Occipital lobe (tissue), 1 donor: ENCODE measurements at regions not wholly inside any gene's neighbourhood (a gene's known extent, or its start where the extent isn't known, plus 50 kb on each side); places are given as distances from the start of the nearest gene placed in this dataset.

Source experiments
- DNase-seq: peaks from one replicate; lab custom pipeline; 2025; lab: John Stamatoyannopoulos, UW

- DNase-seq = no peak
Measured at GRCh38 chr13:106752584-106753170, 184.7 kb upstream of the ARGLU1 start.

DNA sequence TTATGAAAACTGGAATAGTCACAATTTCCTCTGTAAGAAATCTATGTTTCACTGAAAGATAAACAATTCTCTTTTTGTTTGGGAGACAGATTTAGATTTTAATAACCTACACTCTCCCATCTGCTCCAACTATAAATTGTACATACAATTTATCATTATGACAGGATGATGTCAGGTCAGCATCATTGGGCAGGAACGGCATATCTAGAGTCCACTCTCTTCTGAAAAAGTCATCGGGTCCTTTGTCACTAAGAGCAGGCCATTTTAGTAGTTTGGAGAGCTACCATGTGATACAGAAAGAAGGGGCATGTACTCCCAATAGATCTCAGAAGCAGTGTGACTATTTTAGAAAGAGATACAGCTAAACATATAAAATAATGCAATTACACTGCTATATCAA is 180.8 kb upstream of the ARGLU1 start:
- DNase-seq = no peak

- DNase-seq = no peak
Measured at GRCh38 chr13:106744516-106744915, 176.6 kb upstream of the ARGLU1 start.

- DNase-seq = no peak
Measured at GRCh38 chr13:106738186-106738678, 170.3 kb upstream of the ARGLU1 start.

GRCh38 chr13:106736941-106737340 is 169.0 kb upstream of the ARGLU1 start:
- no peak for DNase-seq

DNA sequence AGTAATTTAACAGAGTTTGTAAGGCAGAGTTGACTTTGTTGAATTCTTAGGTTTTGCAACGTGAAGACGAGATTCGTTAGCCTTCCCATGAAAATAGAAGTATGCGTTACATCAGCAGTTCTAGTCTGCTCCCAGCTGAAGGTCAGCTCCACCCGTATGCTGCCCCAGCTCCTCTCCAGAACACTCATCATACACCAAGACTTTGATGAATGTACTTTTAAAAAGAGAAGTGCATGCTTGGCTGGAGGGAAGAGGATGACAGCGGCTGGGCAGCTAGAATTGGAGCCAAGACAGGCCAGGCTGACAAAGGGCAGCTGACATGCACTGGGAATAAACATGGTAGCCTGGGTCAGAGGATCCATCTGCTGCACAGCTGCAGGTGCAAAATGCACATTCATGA is 166.3 kb upstream of the ARGLU1 start:
- no peak for DNase-seq

DNA sequence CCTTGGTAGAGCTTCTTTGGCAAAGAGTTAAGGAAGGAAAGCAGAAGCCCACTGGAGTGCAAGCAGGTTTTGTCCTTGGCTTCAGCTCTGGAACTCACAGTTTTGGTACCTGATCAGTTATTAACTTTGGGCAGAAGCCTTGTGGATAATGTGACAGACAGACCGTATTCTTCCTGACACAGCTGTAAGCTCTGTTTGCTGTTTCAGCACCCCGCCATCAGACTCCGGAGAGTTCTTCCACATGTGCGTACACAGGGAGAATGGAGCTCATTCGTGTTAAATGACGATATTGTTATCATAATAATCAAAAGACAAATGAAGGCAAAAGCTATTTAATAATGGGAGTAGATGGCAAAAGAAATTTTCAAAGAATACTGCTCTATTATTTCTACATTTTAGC is 155.1 kb upstream of the ARGLU1 start:
- DNase-seq = no peak

DNA sequence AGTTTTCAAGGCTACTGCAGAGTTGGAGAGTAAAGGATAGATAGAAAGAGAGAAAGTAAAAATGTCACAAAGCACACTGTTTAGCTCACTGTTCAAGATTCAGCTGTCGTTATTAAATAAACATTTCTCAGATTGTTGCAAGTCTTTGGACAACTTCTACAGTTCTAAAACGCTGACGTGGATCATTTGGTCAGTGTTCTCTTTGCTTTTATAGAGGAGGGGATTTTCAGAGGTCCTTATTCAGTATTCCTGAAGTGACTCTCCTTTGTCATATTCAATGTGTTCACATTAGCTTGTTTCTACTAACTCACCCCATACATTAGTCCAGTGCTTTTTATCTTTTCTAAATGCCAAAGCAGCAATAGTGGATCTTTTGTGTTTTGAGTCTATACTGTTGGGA is 154.7 kb upstream of the ARGLU1 start:
- no peak for DNase-seq

GRCh38 chr13:106721599-106721998 is 153.7 kb upstream of the ARGLU1 start:
- DNase-seq = no peak

DNA sequence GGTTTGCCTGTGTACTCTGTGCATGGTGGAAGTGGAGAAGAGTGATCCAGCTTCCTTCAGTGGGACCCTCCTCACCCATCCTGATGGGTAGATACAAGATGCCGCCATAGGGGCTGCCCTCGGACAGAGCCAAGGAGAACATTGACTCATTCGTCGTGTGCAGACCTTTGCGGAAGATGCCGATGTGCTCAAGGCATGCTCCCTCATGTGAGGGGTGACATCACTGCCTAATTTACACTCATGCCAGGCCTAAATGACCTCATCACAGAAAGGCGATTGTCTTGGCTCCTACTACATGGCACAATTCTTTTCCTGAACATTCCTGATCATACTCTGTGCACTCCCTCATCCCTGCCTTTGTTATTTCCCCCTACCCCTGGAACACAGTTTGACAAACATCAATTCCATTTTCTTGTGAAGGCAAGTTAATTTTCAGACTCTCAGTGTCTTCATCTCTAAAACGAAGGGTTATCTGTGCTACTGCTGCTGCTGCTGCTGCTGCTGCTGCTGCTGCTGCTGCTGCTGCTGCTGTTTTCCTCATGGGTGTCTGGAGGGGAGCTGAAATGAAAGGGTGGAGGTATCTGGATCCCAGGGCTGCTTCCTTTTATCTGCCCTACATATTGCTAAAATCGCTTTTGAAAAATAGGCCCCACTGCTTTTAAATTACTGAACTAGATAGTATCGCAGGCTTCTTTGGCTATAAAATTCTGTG is 146.5 kb upstream of the ARGLU1 start:
- no peak for DNase-seq

- DNase-seq = no peak
Measured at GRCh38 chr13:106712381-106712780, 144.4 kb upstream of the ARGLU1 start.

- DNase-seq = no peak
Measured at GRCh38 chr13:106710266-106710665, 142.3 kb upstream of the ARGLU1 start.

DNA sequence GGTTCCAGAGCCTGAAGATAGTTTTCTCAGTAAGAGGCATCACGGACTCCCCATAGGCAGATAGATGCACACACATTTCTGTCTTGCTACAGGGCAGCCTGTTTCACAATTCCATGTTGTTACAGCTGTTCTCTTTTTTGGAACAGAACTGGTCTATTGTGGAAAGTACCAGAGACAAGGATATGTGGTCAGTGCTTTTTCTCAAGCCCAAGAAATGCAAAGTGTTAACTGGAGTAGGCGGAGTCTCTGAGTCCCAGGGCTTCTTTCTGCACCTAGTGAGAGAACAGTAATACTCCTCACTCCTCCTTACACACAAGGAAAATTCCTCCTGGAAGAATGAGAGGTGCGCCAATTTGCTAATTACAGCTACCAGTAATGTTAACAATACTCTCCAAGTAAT is 141.6 kb upstream of the ARGLU1 start:
- DNase-seq = no peak

DNA sequence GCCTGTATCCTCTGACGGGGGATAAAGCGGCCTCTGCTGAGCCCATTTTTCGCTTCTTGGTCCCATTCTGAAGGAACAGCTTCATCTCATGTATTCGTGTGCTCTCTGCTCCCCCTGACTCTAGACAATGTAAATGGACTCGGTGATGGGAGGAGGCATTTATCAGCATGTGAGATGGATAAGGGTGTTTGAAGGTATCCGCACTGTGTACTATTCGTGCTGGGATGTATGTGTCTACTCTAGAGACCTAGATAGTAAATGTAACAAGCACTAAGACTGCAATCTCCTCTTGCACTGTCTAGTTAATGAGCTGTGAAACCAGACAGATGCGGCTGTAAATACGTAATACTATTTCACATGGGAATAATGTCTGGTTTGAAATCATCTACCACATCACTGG is 134.6 kb upstream of the ARGLU1 start:
- no peak for DNase-seq

DNA sequence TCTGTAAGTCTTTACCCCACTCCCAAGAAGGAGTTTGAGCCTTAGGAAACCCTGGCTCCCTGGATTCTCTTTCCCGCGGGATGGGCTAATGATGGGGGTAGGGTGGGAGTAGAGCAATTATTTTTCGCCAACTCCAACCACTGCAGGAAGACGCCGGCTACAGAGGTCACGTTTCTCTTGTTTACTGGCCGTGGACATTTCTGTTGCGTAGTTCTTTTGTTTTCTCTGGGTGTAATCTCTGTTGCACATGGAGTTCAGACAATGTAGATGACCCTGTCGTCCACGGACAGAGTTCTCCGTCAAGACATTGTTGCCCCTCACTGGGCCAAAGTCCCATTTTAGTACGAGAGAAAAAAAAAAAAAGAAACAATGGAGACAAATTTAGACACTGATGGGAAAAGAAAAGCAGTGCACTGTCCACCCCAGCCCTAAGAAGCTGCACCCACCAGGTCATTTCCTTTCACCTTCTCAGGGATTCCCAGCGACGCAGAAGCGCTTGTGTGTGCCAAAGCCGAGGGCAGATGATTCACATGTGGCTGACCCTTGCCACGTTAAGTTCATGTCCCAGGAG is 133.9 kb upstream of the ARGLU1 start:
- no peak for DNase-seq

GRCh38 chr13:106700439-106700838 is 132.5 kb upstream of the ARGLU1 start:
- no peak for DNase-seq

- no peak for DNase-seq
Measured at GRCh38 chr13:106700007-106700406, 132.1 kb upstream of the ARGLU1 start.

DNA sequence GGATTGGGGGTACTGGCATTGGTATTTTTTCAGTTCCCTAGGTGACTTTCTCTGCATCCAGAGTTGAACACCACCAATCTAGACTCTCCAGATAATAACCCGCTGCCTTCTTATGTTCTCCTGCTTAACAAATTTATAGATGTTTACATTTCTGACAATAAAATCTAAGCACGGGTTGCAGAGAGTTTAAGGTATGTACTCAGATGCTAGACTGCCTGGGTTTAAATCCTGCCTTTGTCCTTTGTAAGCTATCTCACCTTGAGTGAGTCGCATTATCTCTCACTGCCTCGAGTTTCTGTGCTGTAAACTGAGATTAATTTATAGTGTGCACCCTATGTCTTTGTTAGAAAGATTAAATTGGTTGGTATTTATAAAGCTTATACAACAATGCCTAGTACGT is 131.4 kb upstream of the ARGLU1 start:
- no peak for DNase-seq

DNA sequence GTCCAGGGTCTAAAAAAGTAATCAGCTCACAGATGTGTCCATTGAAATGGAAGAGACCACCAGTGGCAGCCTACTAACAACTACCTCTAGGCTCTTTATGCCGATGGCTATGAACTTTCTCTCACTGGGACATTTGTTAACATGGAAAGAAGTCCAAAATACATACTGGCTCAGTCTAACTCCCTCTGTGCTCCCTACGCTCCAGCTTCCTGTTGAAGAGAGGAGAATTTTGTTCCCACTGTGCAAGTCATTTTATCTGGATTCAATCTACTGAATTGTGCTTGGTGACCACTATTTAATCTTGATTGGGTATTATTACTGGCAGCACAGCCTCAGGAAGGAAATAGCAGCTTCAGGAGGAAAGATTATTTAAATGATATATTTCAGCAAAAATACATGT is 128.8 kb upstream of the ARGLU1 start:
- no peak for DNase-seq

DNA sequence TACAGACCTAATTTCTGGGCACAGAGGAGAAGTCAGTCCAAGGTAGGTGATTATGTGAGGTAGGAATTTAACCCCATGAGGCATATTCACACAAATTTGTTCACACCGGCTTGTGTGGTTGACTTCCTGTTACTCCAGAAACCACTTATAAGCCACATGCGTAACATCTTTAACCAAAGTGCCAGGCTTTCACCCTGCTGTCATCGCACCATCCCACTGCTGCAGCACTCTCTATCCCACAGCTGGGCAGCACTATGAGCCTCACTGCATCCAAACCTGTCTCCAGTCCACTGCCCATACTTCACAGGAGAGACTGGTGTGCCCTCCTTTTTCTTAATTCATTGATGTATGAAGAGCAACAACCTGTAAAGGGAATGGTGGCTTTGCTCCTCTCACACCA is 128.2 kb upstream of the ARGLU1 start:
- DNase-seq = no peak

DNA sequence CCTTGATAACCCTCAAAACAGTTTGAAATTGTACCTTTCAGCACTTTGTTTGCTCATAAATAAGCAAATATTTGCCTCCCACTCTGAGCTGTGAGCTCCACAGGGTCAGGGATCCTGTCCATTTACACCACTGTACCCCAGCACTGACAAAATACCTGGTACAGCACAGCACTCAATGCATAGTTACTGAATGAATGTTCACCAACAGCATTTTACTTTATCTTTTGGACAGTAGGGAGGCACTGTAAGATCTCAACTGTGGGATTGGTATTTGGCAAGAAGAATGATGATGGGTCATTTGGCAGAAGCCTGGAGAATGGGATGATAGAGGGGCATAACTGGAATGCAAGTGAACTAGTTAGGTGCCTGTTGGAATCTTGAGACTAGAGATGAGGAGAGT is 127.2 kb upstream of the ARGLU1 start:
- no peak for DNase-seq

DNA sequence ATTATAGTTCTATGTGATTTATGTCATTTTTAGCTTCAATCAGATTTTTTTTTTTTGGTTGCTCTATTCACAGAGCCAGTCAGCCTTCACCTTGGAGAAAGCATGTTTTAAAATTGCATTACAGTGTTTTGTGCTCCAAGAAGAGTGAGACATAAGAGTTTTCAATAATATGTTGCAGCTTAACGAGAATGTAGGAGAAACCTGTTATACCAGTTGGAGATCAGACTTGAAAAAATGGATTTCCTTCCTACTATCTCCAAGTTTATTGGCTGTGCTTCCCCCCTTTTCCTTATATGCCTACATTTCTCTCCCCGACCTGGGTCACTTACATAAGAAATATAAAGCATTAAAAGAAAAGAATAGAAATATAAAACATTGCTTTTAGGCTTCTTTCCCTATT is 123.9 kb upstream of the ARGLU1 start:
- DNase-seq = no peak

DNA sequence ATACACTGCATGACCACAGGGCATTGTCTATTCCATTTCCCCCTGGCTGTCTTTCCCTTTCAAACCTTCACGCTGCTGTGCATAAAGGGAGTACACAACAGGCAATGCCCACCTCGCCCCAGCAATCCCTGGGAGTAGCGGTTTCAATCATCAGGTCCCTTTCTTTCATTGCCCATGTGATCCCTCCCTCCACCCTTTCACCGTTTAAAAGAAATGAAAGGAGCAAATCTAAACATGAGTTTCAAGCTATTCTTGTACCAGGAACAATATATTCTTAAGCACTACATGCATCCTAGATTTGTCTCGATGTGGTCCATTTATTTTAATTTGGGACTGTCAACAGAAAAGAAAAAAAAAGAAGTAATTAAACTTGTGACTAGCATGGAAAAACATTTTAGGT is 123.4 kb upstream of the ARGLU1 start:
- no peak for DNase-seq
